Fibroblast of skin of right quadriceps (primary cell): ENCODE measurements at regions not wholly inside any gene's neighbourhood (a gene's known extent, or its start where the extent isn't known, plus 50 kb on each side); places are given as distances from the start of the nearest gene placed in this dataset.
"Not testable (repeated sequence)": the region's sequence is repeated elsewhere in the genome, so short reads cannot be mapped to it uniquely, and the experiment has no call there.

Experiments used
- DNase-seq: peaks from one replicate; pipeline ENCODE4 v3.0.0-alpha.2; 2013

GRCh38 chr14:82872494-82872893 is 1338.8 kb upstream of the SEL1L start:
- DNase-seq, result no peak

GRCh38 chr14:82878951-82879350 is 1345.3 kb upstream of the SEL1L start:
- no peak for DNase-seq

GRCh38 chr14:82879949-82880535 is 1346.4 kb upstream of the SEL1L start:
- peak; percentile 1 for DNase-seq

DNA sequence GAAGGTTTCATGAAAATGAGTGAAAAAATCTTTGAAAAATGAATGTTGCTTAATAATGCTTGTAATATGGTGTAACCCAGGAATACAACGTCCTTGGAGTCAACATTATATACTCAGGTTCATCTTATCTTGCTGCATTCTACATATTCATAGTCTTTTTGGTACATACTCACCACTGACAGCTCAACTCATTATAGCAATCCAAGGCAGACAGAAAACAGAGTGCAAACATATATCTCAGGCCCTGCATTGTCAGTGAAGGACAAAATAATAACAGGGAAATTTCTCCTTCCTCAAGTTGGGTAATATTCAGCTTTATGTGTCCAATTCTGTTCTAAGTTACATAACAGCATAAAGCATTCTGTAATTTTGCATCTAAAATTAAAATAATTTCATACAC is 1353.0 kb upstream of the SEL1L start:
- no peak for DNase-seq

GRCh38 chr14:82889701-82890100 is 1356.0 kb upstream of the SEL1L start:
- DNase-seq, result no peak

DNA sequence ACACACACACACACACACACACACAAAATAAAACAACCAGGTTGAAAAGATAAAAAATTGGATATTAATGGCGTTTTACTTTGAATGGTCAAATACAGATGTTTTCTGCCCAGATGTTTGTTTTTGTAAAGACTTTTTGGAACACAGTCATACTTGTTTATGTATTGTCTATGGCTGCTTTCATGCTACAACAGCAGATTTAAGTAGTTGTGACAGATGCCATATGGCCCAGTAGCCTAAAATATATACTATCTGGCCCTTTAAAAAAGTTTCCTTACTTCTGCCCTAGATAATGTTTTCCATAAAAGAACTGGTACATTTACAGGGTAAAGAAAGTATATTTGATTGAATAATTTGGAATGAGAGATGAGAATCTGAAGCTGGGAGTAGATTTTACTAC is 1362.8 kb upstream of the SEL1L start:
- DNase-seq, result no peak

GRCh38 chr14:82897469-82898308 is 1364.0 kb upstream of the SEL1L start:
- DNase-seq, result no peak

DNA sequence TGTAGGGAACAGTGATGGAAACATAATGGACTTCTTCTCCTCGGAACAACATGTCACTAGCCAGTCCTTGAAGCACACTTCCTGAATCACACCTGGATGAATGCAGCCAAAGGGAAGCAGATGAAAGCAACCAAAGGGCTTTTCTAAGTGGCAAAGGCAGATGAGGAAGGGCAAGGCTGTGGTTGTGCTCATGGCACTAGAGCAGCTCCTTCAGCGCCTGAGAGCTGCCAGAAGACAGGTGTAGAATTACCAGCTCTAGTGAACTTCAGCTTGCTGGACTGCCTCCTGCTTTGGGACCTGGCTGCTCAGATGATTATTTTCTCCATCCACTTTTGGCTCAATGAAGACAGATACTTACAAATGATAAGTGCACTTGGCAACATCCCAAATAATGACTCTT is 1372.1 kb upstream of the SEL1L start:
- no peak for DNase-seq

DNA sequence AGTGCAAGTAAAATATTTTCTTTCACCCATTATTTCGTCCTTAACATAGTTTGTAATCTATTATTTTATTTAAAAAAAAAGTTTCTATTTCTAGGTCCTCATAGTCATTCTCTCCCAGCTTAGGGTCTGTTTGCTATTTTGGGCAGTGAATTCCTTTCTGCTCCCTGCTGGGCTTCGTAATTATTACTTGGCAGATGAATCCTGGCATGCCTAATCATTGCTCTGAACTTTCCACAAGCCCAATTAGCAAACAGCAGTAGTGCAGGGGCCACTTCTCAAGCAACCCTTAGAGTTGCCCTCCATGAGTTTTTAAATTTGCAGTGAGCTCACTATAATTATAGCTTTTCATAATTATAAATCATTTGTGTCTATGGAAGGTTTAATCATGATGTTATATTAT is 1378.3 kb upstream of the SEL1L start:
- DNase-seq, result peak; percentile 1

- DNase-seq, result no peak
These were observed 1379.7 kb upstream of the SEL1L start for GRCh38 chr14:82913396-82913795.

GRCh38 chr14:82915381-82915780 is 1381.7 kb upstream of the SEL1L start:
- DNase-seq, result no peak

DNA sequence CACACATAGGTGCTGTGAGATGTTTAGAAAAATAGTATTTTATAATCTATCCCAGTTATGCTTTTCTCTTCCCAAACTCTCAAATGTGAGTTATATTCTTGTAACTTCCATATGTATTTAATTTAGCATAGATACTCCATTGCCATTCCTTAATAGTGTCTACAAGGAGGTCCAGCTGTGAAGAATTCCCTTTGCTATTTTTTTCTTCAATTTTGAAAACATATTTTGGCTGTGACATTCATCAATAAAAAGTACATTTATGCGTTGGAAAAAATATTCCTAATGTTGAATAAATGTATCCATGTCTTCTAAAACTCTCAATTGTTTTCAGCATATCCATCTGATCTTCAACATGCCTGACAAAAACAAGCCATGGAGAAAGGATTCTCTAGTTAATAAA is 1402.0 kb upstream of the SEL1L start:
- no peak for DNase-seq

DNA sequence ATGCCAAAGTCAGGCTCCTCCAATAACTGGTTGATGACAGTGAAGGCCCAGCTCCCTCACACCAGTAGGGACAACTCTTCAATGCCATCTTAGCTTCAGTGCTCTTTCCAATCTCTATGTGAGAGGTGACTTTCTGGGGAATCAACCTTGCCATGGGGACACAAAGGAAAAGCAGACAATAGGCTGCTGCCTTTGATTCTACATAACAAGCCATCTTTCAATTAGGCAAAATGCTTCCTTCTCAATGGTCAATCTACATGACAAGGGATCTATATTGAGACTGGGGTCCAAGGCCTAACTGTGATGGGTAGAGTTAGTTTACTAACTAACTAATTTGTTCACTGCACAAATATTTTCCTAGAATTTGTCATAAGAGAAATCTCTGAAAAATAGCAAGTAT is 1417.5 kb upstream of the SEL1L start:
- DNase-seq, result no peak

- no peak for DNase-seq
These were observed 1430.1 kb upstream of the SEL1L start for GRCh38 chr14:82963756-82964155.

- DNase-seq, result peak; percentile 61
These were observed 1454.0 kb upstream of the SEL1L start for GRCh38 chr14:82987502-82988124.

DNA sequence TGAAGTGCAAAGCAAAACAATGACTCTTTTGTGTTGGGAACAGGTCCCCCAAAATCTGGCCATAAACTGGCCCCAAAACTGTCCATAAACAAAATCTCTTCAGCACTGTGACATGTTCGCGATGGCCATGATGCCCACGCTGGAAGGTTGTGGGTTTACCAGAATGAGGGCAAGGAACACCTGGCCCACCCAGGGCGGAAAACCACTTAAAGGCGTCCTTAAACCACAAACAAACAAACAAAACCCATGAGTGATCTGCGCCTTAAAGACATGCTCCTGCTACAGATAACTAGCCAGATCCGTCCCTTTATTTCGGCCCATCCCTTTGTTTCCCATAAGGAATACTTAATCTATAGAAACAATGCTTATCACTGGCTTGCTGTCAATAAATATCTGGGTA is 1460.9 kb upstream of the SEL1L start:
- not testable (repeated sequence) for DNase-seq

- DNase-seq, result peak; percentile 7
These were observed 1466.1 kb upstream of the SEL1L start for GRCh38 chr14:82999802-83000201.

- no peak for DNase-seq
These were observed 1470.9 kb upstream of the SEL1L start for GRCh38 chr14:83004456-83005006.

GRCh38 chr14:83006121-83006670 is 1472.5 kb upstream of the SEL1L start:
- DNase-seq, result no peak

DNA sequence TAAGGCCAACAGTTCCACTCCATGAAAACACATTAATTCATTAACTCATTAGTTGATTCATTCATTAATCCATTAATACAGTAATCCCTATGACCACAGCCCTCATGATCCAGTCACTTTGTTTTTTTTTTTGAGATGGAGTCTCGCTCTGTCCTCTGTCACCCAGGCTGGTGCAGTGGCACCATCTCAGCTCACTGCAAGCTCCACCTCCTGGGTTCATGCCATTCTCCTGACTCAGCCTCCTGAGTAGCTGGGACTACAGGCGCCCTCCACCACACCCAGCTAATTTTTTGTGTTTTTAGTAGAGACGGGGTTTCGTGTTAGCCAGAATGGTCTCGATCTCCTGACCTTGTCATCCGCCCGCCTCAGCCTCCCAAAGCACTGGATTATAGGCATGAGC is 1473.4 kb upstream of the SEL1L start:
- DNase-seq, result not testable (repeated sequence)

DNA sequence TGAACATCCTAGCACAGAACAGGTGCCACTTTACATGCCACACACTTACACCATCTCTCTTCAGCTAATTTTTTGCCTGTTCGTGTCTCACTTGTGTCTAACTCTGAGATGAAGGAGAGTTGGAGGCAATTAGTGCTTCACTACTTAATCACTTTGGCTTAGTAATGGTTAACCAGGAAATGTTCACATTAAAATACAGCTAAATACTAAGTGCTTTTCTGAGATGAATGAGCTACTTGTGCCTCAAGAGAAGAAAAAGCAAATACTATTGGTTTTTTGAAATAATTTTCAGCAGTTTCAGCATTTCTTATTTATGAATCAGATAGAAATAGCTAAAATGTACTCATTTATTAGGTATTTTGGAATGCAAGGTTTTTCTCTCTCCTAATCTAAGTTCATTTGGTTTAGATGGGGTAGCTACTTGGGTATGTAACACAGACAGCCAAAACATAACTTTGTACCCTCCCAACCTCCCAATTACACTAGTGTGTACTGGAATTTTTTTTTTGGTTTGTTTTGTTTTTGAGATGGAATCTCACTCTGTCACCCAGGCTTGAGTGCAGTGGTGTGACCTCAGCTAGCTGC is 1474.1 kb upstream of the SEL1L start:
- DNase-seq, result peak; percentile 53

GRCh38 chr14:83017296-83017695 is 1483.6 kb upstream of the SEL1L start:
- no peak for DNase-seq

DNA sequence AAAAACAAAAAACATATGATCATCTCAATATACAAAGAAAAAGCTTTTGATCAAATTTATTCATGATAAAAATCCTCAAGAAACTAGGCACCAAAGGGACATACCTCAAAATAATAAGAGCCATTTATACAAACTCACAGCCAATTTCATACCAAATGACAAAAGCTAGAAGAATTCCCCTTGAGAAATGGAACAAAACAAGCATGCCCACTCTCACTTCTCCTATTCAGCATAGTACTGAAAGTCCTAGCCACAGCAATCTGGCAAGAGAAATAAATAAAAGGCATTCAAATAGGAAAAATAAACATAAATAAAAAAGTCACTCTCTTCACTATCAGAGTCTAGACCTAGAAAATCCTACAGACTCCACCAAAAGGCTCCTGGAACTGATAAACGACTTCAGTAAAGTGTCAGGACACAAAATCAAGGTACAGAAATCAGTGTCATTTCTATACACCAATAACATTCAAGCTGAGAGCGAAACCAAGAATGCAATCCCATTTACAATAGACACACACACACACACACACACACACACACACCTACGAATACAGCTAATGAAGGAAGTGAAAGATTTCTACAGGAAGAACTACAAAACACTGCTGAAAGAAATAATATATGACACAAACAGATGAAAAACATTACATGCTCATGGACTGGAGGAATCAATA is 1486.2 kb upstream of the SEL1L start:
- no peak for DNase-seq
